ENCODE measurements at regions not wholly inside any gene's neighbourhood (a gene's known extent, or its start where the extent isn't known, plus 50 kb on each side); places are given as distances from the start of the nearest gene placed in this dataset.

- DNase-seq (ENCODE audit: low spot score): no peak
- ChIA-PET POLR2A (ENCODE audit: low non-redundant PET) (no interaction called here), CTCF (no interaction called here)
- no peak overlapping the region for H3K27ac ChIP-seq
- no peak for TF ChIP-seq CTCF (conservative IDR thresholded peaks at IDR 0.05; ENCODE audit: low read depth)
Measured at GRCh38 chr18:25743646-25744151, 346.7 kb downstream of the SS18 start.

- DNase-seq (ENCODE audit: low spot score): no peak
- POLR2A ChIA-PET (ENCODE audit: low non-redundant PET): no interaction called here
- H3K27ac ChIP-seq: no peak overlapping the region
- CTCF ChIA-PET: no interaction called here
- no peak for TF ChIP-seq CTCF (conservative IDR thresholded peaks at IDR 0.05; ENCODE audit: low read depth)
Measured at GRCh38 chr18:25739376-25739775, 351.0 kb downstream of the SS18 start.

- DNase-seq (ENCODE audit: low spot score): peak; percentile 1
- POLR2A ChIA-PET (ENCODE audit: low non-redundant PET): no interaction called here
Measured at GRCh38 chr18:25737710-25738311, 352.6 kb downstream of the SS18 start.

GRCh38 chr18:25736516-25736915 lies 353.9 kb downstream of the SS18 start:
- CTCF ChIA-PET: no interaction called here

More at GRCh38 chr18:25737710-25738311, 352.6 kb downstream of the SS18 start:
- no peak overlapping the region for H3K27ac ChIP-seq
- CTCF ChIA-PET: no interaction called here
- no peak for TF ChIP-seq CTCF (conservative IDR thresholded peaks at IDR 0.05; ENCODE audit: low read depth)

GRCh38 chr18:25735459-25735858 lies 355.0 kb downstream of the SS18 start:
- POLR2A ChIA-PET (ENCODE audit: low non-redundant PET): no interaction called here
- H3K27ac ChIP-seq: no peak overlapping the region
- no peak for DNase-seq (ENCODE audit: low spot score)
- TF ChIP-seq CTCF (conservative IDR thresholded peaks at IDR 0.05; ENCODE audit: low read depth): no peak
- CTCF ChIA-PET: no interaction called here

More at GRCh38 chr18:25736516-25736915, 353.9 kb downstream of the SS18 start:
- no peak for TF ChIP-seq CTCF (conservative IDR thresholded peaks at IDR 0.05; ENCODE audit: low read depth)
- no peak overlapping the region for H3K27ac ChIP-seq
- POLR2A ChIA-PET (ENCODE audit: low non-redundant PET): no interaction called here
- DNase-seq (ENCODE audit: low spot score): no peak

GRCh38 chr18:25734336-25734735 lies 356.1 kb downstream of the SS18 start:
- DNase-seq (ENCODE audit: low spot score): no peak
- H3K27ac ChIP-seq: no peak overlapping the region
- no peak for TF ChIP-seq CTCF (conservative IDR thresholded peaks at IDR 0.05; ENCODE audit: low read depth)
- CTCF ChIA-PET: no interaction called here
- POLR2A ChIA-PET (ENCODE audit: low non-redundant PET): no interaction called here

Data from RWPE1 (cell line).